Stimulated activated memory B cell treated with anti-CD40 and anti-IgM and Interleukin-4, amounts not matched to agents 10 μg/mL and 1 μg/mL and 100 μg/mL, for 72 hours (primary cell): ENCODE measurements at regions not wholly inside any gene's neighbourhood (a gene's known extent, or its start where the extent isn't known, plus 50 kb on each side); places are given as distances from the start of the nearest gene placed in this dataset.

ENCODE experiments used
- ATAC-seq: fragments of 150-1000 bp; cut with Tn5 transposase; 2 replicates; pipeline ENCODE4 v1.10.0; 2021
- H3K27ac Mint-ChIP-seq: one replicate; pipeline ENCODE4 v1.8.0; 2022; ENCODE audit warnings: mild to moderate bottlenecking, mixed read lengths
- H3K27me3 Mint-ChIP-seq: one replicate; pipeline ENCODE4 v1.8.0; 2022; ENCODE audit warnings: mixed read lengths
- H3K36me3 Mint-ChIP-seq: one replicate; pipeline ENCODE4 v1.8.0; 2022; ENCODE audit warnings: mixed read lengths
- H3K4me1 Mint-ChIP-seq: one replicate; pipeline ENCODE4 v1.8.0; 2022; ENCODE audit warnings: mixed read lengths
- H3K4me3 Mint-ChIP-seq: one replicate; pipeline ENCODE4 v1.8.0; 2022; ENCODE audit warnings: mild to moderate bottlenecking, moderate library complexity, mixed read lengths
- H3K9me3 Mint-ChIP-seq: one replicate; pipeline ENCODE4 v1.8.0; 2022; ENCODE audit warnings: mixed read lengths

DNA sequence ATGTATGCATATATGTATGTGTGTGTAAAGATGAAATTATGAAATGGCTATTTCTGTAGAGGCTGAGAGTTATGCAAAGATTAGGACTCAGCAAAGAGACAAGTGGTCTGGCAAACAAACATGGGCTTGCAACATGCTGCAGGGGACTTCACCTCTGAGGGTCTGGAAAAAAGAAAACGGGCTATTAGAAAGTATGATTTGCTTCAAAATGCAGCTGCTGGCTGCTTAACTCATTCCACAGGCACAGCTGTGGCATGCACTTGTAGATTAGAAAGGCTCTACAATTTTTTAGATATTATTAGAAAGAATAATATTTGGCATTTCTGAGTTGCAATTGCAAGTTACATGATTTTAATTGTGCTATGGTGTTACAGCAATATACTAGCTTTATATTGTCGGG lies 90.4 kb downstream of the ADAMTS1 start:
- H3K4me3 Mint-ChIP-seq, result no peak overlapping the region
- H3K4me1 Mint-ChIP-seq, result no peaks in the 10 kb centered on the region
- no peaks in the 10 kb centered on the region for H3K36me3 Mint-ChIP-seq
- no peaks in the 10 kb centered on the region for H3K27me3 Mint-ChIP-seq
- H3K9me3 Mint-ChIP-seq, result no peaks in the 10 kb centered on the region
- ATAC-seq, result no peak
- no peak overlapping the region for H3K27ac Mint-ChIP-seq

DNA sequence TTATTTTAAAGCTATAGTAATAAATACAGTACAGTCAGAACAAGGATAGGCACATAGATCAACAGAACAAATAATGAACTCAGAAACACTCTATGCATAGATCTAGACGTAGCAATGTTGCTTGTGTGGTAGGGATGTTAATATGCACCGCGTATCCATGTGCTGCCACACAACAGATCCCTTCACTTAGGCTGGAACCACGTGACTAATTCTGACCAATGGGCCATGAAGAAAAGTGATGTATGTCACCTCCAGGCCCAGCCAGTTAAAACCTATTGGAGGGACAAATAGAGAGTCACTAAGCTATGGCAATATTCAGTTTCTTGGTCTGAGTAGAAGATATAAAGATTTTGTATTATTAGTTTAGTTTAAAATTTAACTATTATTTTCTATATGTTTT lies 91.4 kb downstream of the ADAMTS1 start:
- no peaks in the 10 kb centered on the region for H3K4me1 Mint-ChIP-seq
- no peak overlapping the region for H3K4me3 Mint-ChIP-seq
- no peak overlapping the region for H3K27ac Mint-ChIP-seq
- ATAC-seq, result no peak
- no peaks in the 10 kb centered on the region for H3K27me3 Mint-ChIP-seq
- H3K36me3 Mint-ChIP-seq, result no peaks in the 10 kb centered on the region
- no peaks in the 10 kb centered on the region for H3K9me3 Mint-ChIP-seq

DNA sequence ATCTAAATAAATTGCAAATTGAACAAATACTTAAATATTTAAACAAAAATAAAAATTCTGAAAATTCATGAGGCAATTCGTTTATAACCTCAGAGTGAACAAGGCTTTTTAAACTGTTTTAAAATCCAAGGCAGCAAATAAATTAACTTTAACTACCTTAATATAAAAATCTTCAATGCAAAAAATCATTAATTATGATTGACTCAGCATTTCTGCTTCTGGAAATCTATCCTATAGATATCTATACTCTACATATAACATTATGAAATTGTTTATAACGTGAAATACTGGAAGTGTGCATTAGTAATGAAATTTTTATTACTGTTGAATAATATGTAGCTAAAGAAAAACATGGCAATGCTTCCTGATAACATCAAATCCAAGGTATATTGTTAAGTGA lies 92.4 kb downstream of the ADAMTS1 start:
- Mint-ChIP-seq H3K27me3 (no peaks in the 10 kb centered on the region), H3K4me1 (no peaks in the 10 kb centered on the region), H3K27ac (no peak overlapping the region), H3K36me3 (no peaks in the 10 kb centered on the region), H3K4me3 (no peak overlapping the region), H3K9me3 (no peaks in the 10 kb centered on the region)
- no peak for ATAC-seq

GRCh38 chr21:26751305-26751704 lies 93.9 kb downstream of the ADAMTS1 start:
- no peak overlapping the region for H3K4me3 Mint-ChIP-seq

GRCh38 chr21:26748066-26748465 lies 97.1 kb downstream of the ADAMTS1 start:
- no peaks in the 10 kb centered on the region for H3K36me3 Mint-ChIP-seq
- H3K27ac Mint-ChIP-seq, result no peak overlapping the region
- no peaks in the 10 kb centered on the region for H3K27me3 Mint-ChIP-seq
- no peaks in the 10 kb centered on the region for H3K9me3 Mint-ChIP-seq
- ATAC-seq, result no peak
- H3K4me1 Mint-ChIP-seq, result no peaks in the 10 kb centered on the region
- H3K4me3 Mint-ChIP-seq, result no peak overlapping the region

More at GRCh38 chr21:26751305-26751704, 93.9 kb downstream of the ADAMTS1 start:
- no peaks in the 10 kb centered on the region for H3K27me3 Mint-ChIP-seq
- ATAC-seq, result no peak
- H3K36me3 Mint-ChIP-seq, result no peaks in the 10 kb centered on the region
- no peaks in the 10 kb centered on the region for H3K4me1 Mint-ChIP-seq
- H3K9me3 Mint-ChIP-seq, result no peaks in the 10 kb centered on the region
- H3K27ac Mint-ChIP-seq, result no peak overlapping the region

GRCh38 chr21:26747216-26747615 lies 98.0 kb downstream of the ADAMTS1 start:
- Mint-ChIP-seq H3K27me3 (no peaks in the 10 kb centered on the region), H3K36me3 (no peaks in the 10 kb centered on the region), H3K27ac (no peak overlapping the region), H3K9me3 (no peaks in the 10 kb centered on the region), H3K4me1 (no peaks in the 10 kb centered on the region), H3K4me3 (no peak overlapping the region)
- no peak for ATAC-seq

- H3K27ac Mint-ChIP-seq, result no peak overlapping the region
- no peaks in the 10 kb centered on the region for H3K9me3 Mint-ChIP-seq
- ATAC-seq, result no peak
- no peaks in the 10 kb centered on the region for H3K27me3 Mint-ChIP-seq
- no peak overlapping the region for H3K4me3 Mint-ChIP-seq
- no peaks in the 10 kb centered on the region for H3K36me3 Mint-ChIP-seq
- H3K4me1 Mint-ChIP-seq, result no peaks in the 10 kb centered on the region
Observed at GRCh38 chr21:26743524-26743923, 101.7 kb downstream of the ADAMTS1 start.

DNA sequence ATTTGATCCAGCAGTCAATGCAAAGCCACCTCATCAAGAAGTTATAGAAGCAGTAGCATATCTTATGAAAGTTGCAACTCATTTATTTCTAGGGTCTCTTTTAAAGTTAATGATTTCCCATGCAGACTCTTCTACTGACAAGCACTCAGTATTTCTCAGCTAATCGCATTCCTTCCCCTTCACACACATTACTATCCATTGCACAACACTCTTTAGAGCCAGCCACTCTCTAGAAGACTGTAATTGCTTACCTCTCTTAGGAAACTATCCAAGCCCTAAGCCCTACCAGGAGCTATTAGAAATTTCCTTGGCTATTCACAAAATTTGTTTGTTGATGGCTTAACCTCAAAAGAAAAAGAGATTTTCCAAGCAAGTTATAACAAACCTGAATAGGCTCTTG lies 106.0 kb downstream of the ADAMTS1 start:
- Mint-ChIP-seq H3K27me3 (no peaks in the 10 kb centered on the region), H3K4me1 (no peaks in the 10 kb centered on the region), H3K9me3 (no peaks in the 10 kb centered on the region), H3K27ac (no peak overlapping the region), H3K4me3 (no peak overlapping the region), H3K36me3 (no peaks in the 10 kb centered on the region)
- no peak for ATAC-seq

DNA sequence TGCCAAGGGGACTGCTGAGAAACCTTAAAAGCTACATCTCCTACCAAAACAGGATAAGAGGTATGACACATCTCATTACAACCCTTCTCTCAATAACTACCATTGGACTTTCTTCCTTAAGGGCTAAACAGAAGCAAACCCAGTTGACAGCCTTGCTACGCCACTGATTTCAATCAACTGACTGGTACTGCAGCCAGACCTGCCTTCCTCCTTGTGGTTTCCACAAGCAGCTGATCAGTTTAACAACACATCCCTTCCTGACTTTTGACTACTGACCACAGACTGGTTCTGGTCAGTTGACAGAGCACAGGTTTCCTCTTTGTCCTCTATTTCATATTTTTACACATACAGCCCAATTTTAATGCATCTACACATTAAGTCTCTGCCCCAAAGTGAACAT lies 108.8 kb downstream of the ADAMTS1 start:
- Mint-ChIP-seq H3K9me3 (no peaks in the 10 kb centered on the region), H3K4me3 (no peak overlapping the region), H3K36me3 (no peaks in the 10 kb centered on the region), H3K27me3 (no peaks in the 10 kb centered on the region), H3K4me1 (no peaks in the 10 kb centered on the region), H3K27ac (no peak overlapping the region)
- ATAC-seq, result no peak

- no peak for ATAC-seq
- no peaks in the 10 kb centered on the region for H3K4me1 Mint-ChIP-seq
- H3K4me3 Mint-ChIP-seq, result no peak overlapping the region
- H3K27ac Mint-ChIP-seq, result no peak overlapping the region
- no peaks in the 10 kb centered on the region for H3K9me3 Mint-ChIP-seq
- H3K27me3 Mint-ChIP-seq, result peaks cover 14% of the 10 kb centered on the region
- no peaks in the 10 kb centered on the region for H3K36me3 Mint-ChIP-seq
Observed at GRCh38 chr21:26732432-26733221, 112.6 kb downstream of the ADAMTS1 start.

DNA sequence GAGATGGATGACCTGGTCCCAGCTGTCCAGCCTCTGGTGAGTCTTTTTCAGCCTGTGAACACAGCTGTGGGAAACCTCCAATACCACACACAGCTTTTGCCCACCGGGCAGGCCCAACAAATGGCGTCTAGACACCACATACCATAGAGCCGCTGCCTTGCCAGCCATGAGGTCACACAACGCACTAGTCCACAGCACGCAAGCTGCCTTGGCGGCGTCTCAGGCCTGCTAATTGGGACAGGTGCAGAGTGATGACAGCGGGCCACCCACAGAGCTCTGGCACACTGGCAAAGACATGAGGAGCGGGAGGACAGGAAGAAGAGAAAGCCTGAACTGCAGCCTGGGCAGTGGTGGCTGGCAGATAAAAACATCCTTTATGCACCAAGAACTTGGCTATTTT lies 125.5 kb downstream of the ADAMTS1 start:
- no peak for ATAC-seq
- Mint-ChIP-seq H3K4me1 (no peaks in the 10 kb centered on the region), H3K27me3 (no peaks in the 10 kb centered on the region), H3K9me3 (peaks cover 3% of the 10 kb centered on the region), H3K36me3 (no peaks in the 10 kb centered on the region), H3K27ac (no peak overlapping the region), H3K4me3 (no peak overlapping the region)

DNA sequence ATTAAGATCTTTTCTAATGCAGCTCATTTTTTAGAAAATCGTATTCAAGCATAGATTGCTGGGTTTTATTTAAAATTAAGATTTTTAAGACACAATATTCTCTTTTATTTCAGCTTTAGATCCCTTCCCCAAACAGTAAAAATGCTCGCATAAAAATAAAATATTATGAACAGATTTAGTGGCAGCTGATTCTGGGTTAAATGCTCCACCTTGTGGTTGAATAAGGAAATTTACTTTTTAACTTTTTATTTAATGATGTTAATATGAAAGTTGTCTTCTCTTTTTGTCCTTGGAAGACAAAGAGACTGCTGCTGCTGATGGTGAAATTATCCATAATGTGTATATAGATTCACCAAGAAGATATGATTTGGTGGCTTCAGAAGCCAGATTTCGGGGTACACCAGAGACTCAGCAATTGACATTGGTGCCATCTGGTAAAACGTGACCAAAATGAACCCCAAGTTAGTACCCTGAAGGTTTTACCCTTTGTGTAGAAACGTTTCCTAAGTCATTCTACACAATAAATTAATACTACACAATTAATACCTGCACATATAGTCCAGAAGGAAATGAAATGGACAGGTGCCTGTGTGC lies 128.0 kb downstream of the ADAMTS1 start:
- H3K27ac Mint-ChIP-seq, result no peak overlapping the region
- no peaks in the 10 kb centered on the region for H3K36me3 Mint-ChIP-seq
- H3K9me3 Mint-ChIP-seq, result no peaks in the 10 kb centered on the region
- H3K4me3 Mint-ChIP-seq, result no peak overlapping the region
- H3K27me3 Mint-ChIP-seq, result no peaks in the 10 kb centered on the region
- ATAC-seq, result no peak
- H3K4me1 Mint-ChIP-seq, result no peaks in the 10 kb centered on the region

- no peaks in the 10 kb centered on the region for H3K9me3 Mint-ChIP-seq
- no peak overlapping the region for H3K27ac Mint-ChIP-seq
- H3K36me3 Mint-ChIP-seq, result no peaks in the 10 kb centered on the region
- no peaks in the 10 kb centered on the region for H3K27me3 Mint-ChIP-seq
- no peak for ATAC-seq
- H3K4me3 Mint-ChIP-seq, result no peak overlapping the region
- no peaks in the 10 kb centered on the region for H3K4me1 Mint-ChIP-seq
Observed at GRCh38 chr21:26715878-26716506, 129.2 kb downstream of the ADAMTS1 start.

GRCh38 chr21:26715116-26715515 lies 130.1 kb downstream of the ADAMTS1 start:
- no peaks in the 10 kb centered on the region for H3K9me3 Mint-ChIP-seq
- no peaks in the 10 kb centered on the region for H3K36me3 Mint-ChIP-seq
- no peak overlapping the region for H3K27ac Mint-ChIP-seq
- H3K4me1 Mint-ChIP-seq, result no peaks in the 10 kb centered on the region
- no peak for ATAC-seq
- H3K27me3 Mint-ChIP-seq, result no peaks in the 10 kb centered on the region
- no peak overlapping the region for H3K4me3 Mint-ChIP-seq

DNA sequence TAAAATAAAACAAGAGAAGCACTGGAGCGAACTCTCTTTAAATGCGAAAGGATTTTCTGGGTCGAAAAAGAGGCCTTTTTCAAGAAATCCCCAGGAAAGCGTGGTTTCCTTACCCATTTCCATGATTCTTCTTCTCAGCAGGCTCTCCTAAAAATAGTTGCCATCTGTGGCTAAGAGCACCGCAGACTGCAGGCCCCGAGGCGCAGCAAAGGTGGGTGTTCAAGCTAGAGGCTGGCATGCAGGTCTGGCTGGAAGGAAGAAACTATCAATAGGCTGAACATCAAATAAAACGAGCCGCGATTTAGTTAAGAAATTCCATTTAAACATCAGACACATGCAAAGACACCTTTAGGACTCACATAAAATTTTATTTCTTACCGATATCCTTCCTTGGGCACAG lies 135.1 kb downstream of the ADAMTS1 start:
- Mint-ChIP-seq H3K36me3 (no peaks in the 10 kb centered on the region), H3K4me1 (no peaks in the 10 kb centered on the region), H3K4me3 (no peak overlapping the region), H3K27me3 (no peaks in the 10 kb centered on the region), H3K9me3 (no peaks in the 10 kb centered on the region), H3K27ac (no peak overlapping the region)
- ATAC-seq, result no peak

DNA sequence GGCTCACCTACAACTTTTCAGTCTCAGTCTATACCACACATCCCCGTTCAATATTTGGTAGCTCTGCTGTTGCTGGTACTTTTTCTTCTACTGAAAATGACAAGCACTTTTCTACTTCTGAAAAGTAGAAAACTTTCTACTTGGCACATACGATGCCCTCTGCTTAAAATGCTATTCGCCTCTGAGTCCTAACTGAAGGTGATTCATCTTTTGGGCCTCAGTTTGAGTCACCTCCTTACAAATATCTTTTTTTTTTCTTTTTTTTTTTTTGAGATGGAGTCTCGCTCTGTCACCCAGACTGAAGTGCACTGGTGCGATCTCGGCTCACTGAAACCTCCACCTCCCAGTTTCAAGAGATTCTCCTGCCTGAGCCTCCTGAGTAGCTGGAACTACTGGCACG lies 136.0 kb upstream of the CYYR1 start:
- H3K4me1 Mint-ChIP-seq, result no peaks in the 10 kb centered on the region
- H3K36me3 Mint-ChIP-seq, result no peaks in the 10 kb centered on the region
- H3K27ac Mint-ChIP-seq, result no peak overlapping the region
- H3K9me3 Mint-ChIP-seq, result no peaks in the 10 kb centered on the region
- no peak for ATAC-seq
- no peak overlapping the region for H3K4me3 Mint-ChIP-seq
- no peaks in the 10 kb centered on the region for H3K27me3 Mint-ChIP-seq
